ENCODE measurements at regions not wholly inside any gene's neighbourhood (a gene's known extent, or its start where the extent isn't known, plus 50 kb on each side); places are given as distances from the start of the nearest gene placed in this dataset.

- Mint-ChIP-seq H3K9me3 (peaks cover 12% of the 10 kb centered on the region), H3K27ac (no peak overlapping the region), H3K36me3 (peaks cover 5% of the 10 kb centered on the region), H3K4me3 (no peak overlapping the region), H3K4me1 (peaks cover 15% of the 10 kb centered on the region), H3K27me3 (ENCODE audit: low read depth) (no peaks in the 10 kb centered on the region)
- ChIA-PET POLR2A (no interaction called here), CTCF (no interaction called here)
- no peak for DNase-seq (ENCODE audit: low spot score)
- ATAC-seq: peak; percentile 69
- TF ChIP-seq OVOL2 (CRISPR knock-in tag; IDR thresholded peaks at IDR 0.05; ENCODE audit: borderline replicate concordance): no peak
- TF ChIP-seq USF1 (CRISPR knock-in tag; IDR thresholded peaks at IDR 0.05): no peak
- TF ChIP-seq NR1H2 (CRISPR knock-in tag; IDR thresholded peaks at IDR 0.05): no peak
- TF ChIP-seq SMAD3 (CRISPR knock-in tag; IDR thresholded peaks at IDR 0.05; ENCODE audit: borderline replicate concordance): no peak
- TF ChIP-seq, protein P1, sequence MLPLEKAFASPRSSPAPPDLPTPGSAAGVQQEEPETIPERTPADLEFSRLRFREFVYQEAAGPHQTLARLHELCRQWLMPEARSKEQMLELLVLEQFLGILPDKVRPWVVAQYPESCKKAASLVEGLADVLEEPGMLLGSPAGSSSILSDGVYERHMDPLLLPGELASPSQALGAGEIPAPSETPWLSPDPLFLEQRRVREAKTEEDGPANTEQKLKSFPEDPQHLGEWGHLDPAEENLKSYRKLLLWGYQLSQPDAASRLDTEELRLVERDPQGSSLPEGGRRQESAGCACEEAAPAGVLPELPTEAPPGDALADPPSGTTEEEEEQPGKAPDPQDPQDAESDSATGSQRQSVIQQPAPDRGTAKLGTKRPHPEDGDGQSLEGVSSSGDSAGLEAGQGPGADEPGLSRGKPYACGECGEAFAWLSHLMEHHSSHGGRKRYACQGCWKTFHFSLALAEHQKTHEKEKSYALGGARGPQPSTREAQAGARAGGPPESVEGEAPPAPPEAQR (CRISPR knock-in tag; IDR thresholded peaks at IDR 0.05): no peak
- no peak for TF ChIP-seq AR (CRISPR knock-in tag; IDR thresholded peaks at IDR 0.05)
- TF ChIP-seq FOXP4 (CRISPR knock-in tag; IDR thresholded peaks at IDR 0.05): no peak
- TF ChIP-seq CREM (CRISPR knock-in tag; IDR thresholded peaks at IDR 0.05): no peak
- TF ChIP-seq, protein P2, sequence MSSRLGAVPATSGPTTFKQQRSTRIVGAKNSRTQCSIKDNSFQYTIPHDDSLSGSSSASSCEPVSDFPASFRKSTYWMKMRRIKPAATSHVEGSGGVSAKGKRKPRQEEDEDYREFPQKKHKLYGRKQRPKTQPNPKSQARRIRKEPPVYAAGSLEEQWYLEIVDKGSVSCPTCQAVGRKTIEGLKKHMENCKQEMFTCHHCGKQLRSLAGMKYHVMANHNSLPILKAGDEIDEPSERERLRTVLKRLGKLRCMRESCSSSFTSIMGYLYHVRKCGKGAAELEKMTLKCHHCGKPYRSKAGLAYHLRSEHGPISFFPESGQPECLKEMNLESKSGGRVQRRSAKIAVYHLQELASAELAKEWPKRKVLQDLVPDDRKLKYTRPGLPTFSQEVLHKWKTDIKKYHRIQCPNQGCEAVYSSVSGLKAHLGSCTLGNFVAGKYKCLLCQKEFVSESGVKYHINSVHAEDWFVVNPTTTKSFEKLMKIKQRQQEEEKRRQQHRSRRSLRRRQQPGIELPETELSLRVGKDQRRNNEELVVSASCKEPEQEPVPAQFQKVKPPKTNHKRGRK (CRISPR knock-in tag; IDR thresholded peaks at IDR 0.05; ENCODE audit: borderline replicate concordance): no peak
- TF ChIP-seq ZNF219 (CRISPR knock-in tag; IDR thresholded peaks at IDR 0.05; ENCODE audit: borderline replicate concordance): no peak
- TF ChIP-seq HMGXB4 (CRISPR knock-in tag; IDR thresholded peaks at IDR 0.05): no peak
- TF ChIP-seq, protein P3, sequence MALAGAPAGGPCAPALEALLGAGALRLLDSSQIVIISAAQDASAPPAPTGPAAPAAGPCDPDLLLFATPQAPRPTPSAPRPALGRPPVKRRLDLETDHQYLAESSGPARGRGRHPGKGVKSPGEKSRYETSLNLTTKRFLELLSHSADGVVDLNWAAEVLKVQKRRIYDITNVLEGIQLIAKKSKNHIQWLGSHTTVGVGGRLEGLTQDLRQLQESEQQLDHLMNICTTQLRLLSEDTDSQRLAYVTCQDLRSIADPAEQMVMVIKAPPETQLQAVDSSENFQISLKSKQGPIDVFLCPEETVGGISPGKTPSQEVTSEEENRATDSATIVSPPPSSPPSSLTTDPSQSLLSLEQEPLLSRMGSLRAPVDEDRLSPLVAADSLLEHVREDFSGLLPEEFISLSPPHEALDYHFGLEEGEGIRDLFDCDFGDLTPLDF (CRISPR knock-in tag; IDR thresholded peaks at IDR 0.05): no peak
- TF ChIP-seq, protein P4, sequence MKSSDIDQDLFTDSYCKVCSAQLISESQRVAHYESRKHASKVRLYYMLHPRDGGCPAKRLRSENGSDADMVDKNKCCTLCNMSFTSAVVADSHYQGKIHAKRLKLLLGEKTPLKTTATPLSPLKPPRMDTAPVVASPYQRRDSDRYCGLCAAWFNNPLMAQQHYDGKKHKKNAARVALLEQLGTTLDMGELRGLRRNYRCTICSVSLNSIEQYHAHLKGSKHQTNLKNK (CRISPR knock-in tag; IDR thresholded peaks at IDR 0.05): no peak
- TF ChIP-seq MYBL2 (CRISPR knock-in tag; IDR thresholded peaks at IDR 0.05): no peak
- TF ChIP-seq MXD4 (CRISPR knock-in tag; IDR thresholded peaks at IDR 0.05; ENCODE audit: borderline replicate concordance): no peak
- no peak for TF ChIP-seq JAZF1 (CRISPR knock-in tag; IDR thresholded peaks at IDR 0.05)
Measured at GRCh38 chr2:150677551-150677950, 190.1 kb upstream of the RND3 start.

All from WTC11 (cell line).